H1 (cell line): ENCODE measurements at regions not wholly inside any gene's neighbourhood (a gene's known extent, or its start where the extent isn't known, plus 50 kb on each side); places are given as distances from the start of the nearest gene placed in this dataset.

ENCODE experiments used
- BACH1 ChIP-seq: IDR thresholded peaks from 2 replicates; pipeline ENCODE4 v1.6.1; 2012; ENCODE audit warnings: low read length, improper control_type of control experiment
- RAD21 ChIP-seq, 2 experiments: IDR thresholded peaks in 1 of 2; conservative IDR thresholded peaks in 1 of 2; 2 replicates each; pipeline ENCODE4 v1.6.1; 2011; ENCODE audit warnings: low read depth in 2 of 2, low read length in 2 of 2, improper control_type of control experiment in 1 of 2, inconsistent platforms in 1 of 2, mild to moderate bottlenecking in 1 of 2, moderate library complexity in 1 of 2
- ZNF274 ChIP-seq: IDR thresholded peaks from 2 replicates; pipeline ENCODE4 v1.7.0; 2012; ENCODE audit warnings: low read length, borderline replicate concordance; ENCODE audit errors: extremely low read depth
- TF ChIP-seq, protein P1 (sequence below), 3 experiments: IDR thresholded peaks; 1 replicate in 2 of 3; 2 replicates in 1 of 3; pipeline versions ENCODE4 v1.5.1 to v1.6.1; 2011; ENCODE audit warnings: low read length in 3 of 3, mild to moderate bottlenecking in 3 of 3, inconsistent platforms in 2 of 3, low read depth in 1 of 3, moderate library complexity in 1 of 3; ENCODE audit not compliant: insufficient read depth in 1 of 3; ENCODE audit errors: control extremely low read depth in 1 of 3

DNA sequence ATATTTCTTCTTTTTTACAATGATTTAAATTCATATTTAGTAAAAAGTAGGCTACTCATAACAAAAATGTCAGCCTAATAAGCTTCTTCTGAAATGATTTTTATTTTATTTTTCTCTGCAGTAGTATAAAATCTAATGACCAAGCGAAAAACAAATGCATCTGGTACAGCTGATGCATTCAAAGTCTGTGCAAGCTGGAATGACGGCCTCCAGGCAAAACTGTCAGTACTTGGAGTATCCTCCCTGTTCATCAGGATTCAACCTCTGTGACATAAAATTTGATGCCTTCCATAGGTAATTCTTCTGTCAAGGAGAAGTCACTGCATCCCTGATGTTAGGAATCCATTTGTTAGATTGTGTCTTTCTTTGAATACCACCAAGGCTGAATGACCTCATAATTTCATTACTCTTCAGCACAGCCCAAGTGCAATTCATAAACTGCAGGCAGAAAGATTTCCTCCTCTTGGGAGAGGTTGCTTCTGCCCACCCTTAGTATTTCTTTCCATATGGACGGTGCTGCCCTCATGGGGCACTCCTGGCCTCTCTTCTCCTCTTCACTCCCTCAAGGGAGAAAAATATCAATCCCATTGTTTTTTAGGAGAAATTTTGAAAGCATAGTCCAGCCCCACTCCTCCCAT, 146.4 kb upstream of the STXBP5 start (continued):
- TF ChIP-seq RAD21 (IDR thresholded peaks at IDR 0.05 in 1 of 2, conservative IDR thresholded peaks at IDR 0.05 in 1 of 2; ENCODE audit: low read depth in 2 of 2, low read length in 2 of 2) (no peak), BACH1 (no peak), ZNF274 (no peak)
- TF ChIP-seq, protein P1, sequence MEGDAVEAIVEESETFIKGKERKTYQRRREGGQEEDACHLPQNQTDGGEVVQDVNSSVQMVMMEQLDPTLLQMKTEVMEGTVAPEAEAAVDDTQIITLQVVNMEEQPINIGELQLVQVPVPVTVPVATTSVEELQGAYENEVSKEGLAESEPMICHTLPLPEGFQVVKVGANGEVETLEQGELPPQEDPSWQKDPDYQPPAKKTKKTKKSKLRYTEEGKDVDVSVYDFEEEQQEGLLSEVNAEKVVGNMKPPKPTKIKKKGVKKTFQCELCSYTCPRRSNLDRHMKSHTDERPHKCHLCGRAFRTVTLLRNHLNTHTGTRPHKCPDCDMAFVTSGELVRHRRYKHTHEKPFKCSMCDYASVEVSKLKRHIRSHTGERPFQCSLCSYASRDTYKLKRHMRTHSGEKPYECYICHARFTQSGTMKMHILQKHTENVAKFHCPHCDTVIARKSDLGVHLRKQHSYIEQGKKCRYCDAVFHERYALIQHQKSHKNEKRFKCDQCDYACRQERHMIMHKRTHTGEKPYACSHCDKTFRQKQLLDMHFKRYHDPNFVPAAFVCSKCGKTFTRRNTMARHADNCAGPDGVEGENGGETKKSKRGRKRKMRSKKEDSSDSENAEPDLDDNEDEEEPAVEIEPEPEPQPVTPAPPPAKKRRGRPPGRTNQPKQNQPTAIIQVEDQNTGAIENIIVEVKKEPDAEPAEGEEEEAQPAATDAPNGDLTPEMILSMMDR (IDR thresholded peaks at IDR 0.05; ENCODE audit: control extremely low read depth in 1 of 3, insufficient read depth in 1 of 3, low read depth in 1 of 3, low read length in 3 of 3): no peak
